HG03558 (cell line): ENCODE measurements at regions not wholly inside any gene's neighbourhood (a gene's known extent, or its start where the extent isn't known, plus 50 kb on each side); places are given as distances from the start of the nearest gene placed in this dataset.
"Not testable (repeated sequence)": the region's sequence is repeated elsewhere in the genome, so short reads cannot be mapped to it uniquely, and the experiment has no call there.

Experiments used
- ATAC-seq: cut with Tn5 transposase; IDR thresholded peaks from one replicate; pipeline ENCODE4 v1.9.1; 2021; ENCODE audit warnings: moderate number of reproducible peaks; ENCODE audit not compliant: unreplicated experiment; ENCODE audit errors: extremely low read depth

- ATAC-seq: no peak
Observed at GRCh38 chr11:97460091-97460490, 1070.3 kb downstream of the JRKL start.

GRCh38 chr11:97461044-97461880 lies 1071.4 kb downstream of the JRKL start:
- no peak for ATAC-seq

GRCh38 chr11:97461934-97462333 lies 1072.1 kb downstream of the JRKL start:
- ATAC-seq: no peak

- no peak for ATAC-seq
Observed at GRCh38 chr11:97463891-97464290, 1074.1 kb downstream of the JRKL start.

- ATAC-seq: no peak
Observed at GRCh38 chr11:97471480-97471879, 1081.7 kb downstream of the JRKL start.

- ATAC-seq: no peak
Observed at GRCh38 chr11:97487387-97487786, 1097.6 kb downstream of the JRKL start.

GRCh38 chr11:97498891-97499290 lies 1109.1 kb downstream of the JRKL start:
- ATAC-seq: no peak

- ATAC-seq: no peak
Observed at GRCh38 chr11:97502201-97502600, 1112.4 kb downstream of the JRKL start.

- ATAC-seq: no peak
Observed at GRCh38 chr11:97506076-97506759, 1116.4 kb downstream of the JRKL start.

GRCh38 chr11:97514446-97514845 lies 1124.6 kb downstream of the JRKL start:
- ATAC-seq: no peak

GRCh38 chr11:97516688-97517087 lies 1126.9 kb downstream of the JRKL start:
- no peak for ATAC-seq

GRCh38 chr11:97525273-97525672 lies 1135.5 kb downstream of the JRKL start:
- no peak for ATAC-seq

- ATAC-seq: no peak
Observed at GRCh38 chr11:97537407-97538150, 1147.8 kb downstream of the JRKL start.

- ATAC-seq: no peak
Observed at GRCh38 chr11:97544431-97544830, 1154.6 kb downstream of the JRKL start.

GRCh38 chr11:97548280-97548679 lies 1158.5 kb downstream of the JRKL start:
- no peak for ATAC-seq

GRCh38 chr11:97557399-97557798 lies 1167.6 kb downstream of the JRKL start:
- no peak for ATAC-seq

- ATAC-seq: no peak
Observed at GRCh38 chr11:97567801-97568200, 1178.0 kb downstream of the JRKL start.

- ATAC-seq: no peak
Observed at GRCh38 chr11:97570636-97571035, 1180.8 kb downstream of the JRKL start.

GRCh38 chr11:97573771-97574170 lies 1184.0 kb downstream of the JRKL start:
- not testable (repeated sequence) for ATAC-seq

GRCh38 chr11:97574976-97575665 lies 1185.3 kb downstream of the JRKL start:
- no peak for ATAC-seq
